VCaP (cell line): ENCODE measurements at regions not wholly inside any gene's neighbourhood (a gene's known extent, or its start where the extent isn't known, plus 50 kb on each side); places are given as distances from the start of the nearest gene placed in this dataset.
"Not testable (repeated sequence)": the region's sequence is repeated elsewhere in the genome, so short reads cannot be mapped to it uniquely, and the experiment has no call there.

Source experiments
- H3K27ac ChIP-seq: fragments of 450-650 bp; 2 replicates; pipeline ENCODE4 v1.5.1; 2017
- CTCF ChIP-seq: fragments of 450-650 bp; conservative IDR thresholded peaks from 2 replicates; pipeline ENCODE4 v1.5.1; 2017; ENCODE audit warnings: mild to moderate bottlenecking, moderate library complexity

GRCh38 chr2:59176737-59177136, 935.6 kb upstream of the FANCL start:
- no peak overlapping the region for H3K27ac ChIP-seq
- no peak for TF ChIP-seq CTCF

- H3K27ac ChIP-seq, result no peak overlapping the region
- no peak for TF ChIP-seq CTCF
These were observed 933.6 kb upstream of the FANCL start for GRCh38 chr2:59174536-59175243.

GRCh38 chr2:59173325-59173724, 932.2 kb upstream of the FANCL start:
- TF ChIP-seq CTCF, result no peak
- no peak overlapping the region for H3K27ac ChIP-seq

- H3K27ac ChIP-seq, result no peak overlapping the region
- no peak for TF ChIP-seq CTCF
These were observed 929.9 kb upstream of the FANCL start for GRCh38 chr2:59171019-59171418.

- no peak for TF ChIP-seq CTCF
- H3K27ac ChIP-seq, result peak overlapping the region; percentile 75
These were observed 927.6 kb upstream of the FANCL start for GRCh38 chr2:59168766-59169165.

- peak overlapping the region; percentile 75 for H3K27ac ChIP-seq
- TF ChIP-seq CTCF, result no peak
These were observed 926.4 kb upstream of the FANCL start for GRCh38 chr2:59167514-59167913.

GRCh38 chr2:59157908-59158307, 916.8 kb upstream of the FANCL start:
- H3K27ac ChIP-seq, result not testable (repeated sequence)

- TF ChIP-seq CTCF, result no peak
These were observed 910.7 kb upstream of the FANCL start for GRCh38 chr2:59151805-59152204.

More at GRCh38 chr2:59151805-59152204, 910.7 kb upstream of the FANCL start:
- no peak overlapping the region for H3K27ac ChIP-seq
